H1 (cell line): ENCODE measurements at regions not wholly inside any gene's neighbourhood (a gene's known extent, or its start where the extent isn't known, plus 50 kb on each side); places are given as distances from the start of the nearest gene placed in this dataset.

Experiments used
- CTCF ChIA-PET: fragments of 300-600 bp; sonication (Branson Sonifier 250); formaldehyde crosslinking; loops from one replicate; lab custom pipeline; 2021; ENCODE audit not compliant: partially characterized antibody; lab: Charles Lee
- POLR2A ChIA-PET: fragments of 300-600 bp; sonication (Branson Sonifier 250); formaldehyde crosslinking; loops from one replicate; lab custom pipeline; 2021; ENCODE audit warnings: inconsistent platforms; ENCODE audit not compliant: partially characterized antibody; lab: Charles Lee
- DNase-seq, 2 experiments: peaks; one replicate each; pipeline versions ENCODE4 v3.0.0 to v3.0.0-alpha.2; 2010 to 2022; ENCODE audit warnings: low spot score in 2 of 2, low read depth in 1 of 2, mixed read lengths in 1 of 2
- FAIRE-seq: peaks from 2 replicates; lab custom pipeline; 2011; peaks lifted over from hg19 to GRCh38; lab: Jason Lieb, UNC
- H2AFZ ChIP-seq: 2 replicates; pipeline ENCODE4 v1.8.1; 2012; ENCODE audit warnings: low read length, inconsistent platforms
- H2AK5ac ChIP-seq: 2 replicates; pipeline ENCODE4 v1.6.1; 2013; ENCODE audit warnings: low read depth, low read length
- H2BK120ac ChIP-seq: replicated peaks from 2 replicates; pipeline ENCODE3; 2013; ENCODE audit warnings: low read depth, low read length, inconsistent platforms
- H2BK12ac ChIP-seq: 2 replicates; pipeline ENCODE4 v1.6.1; 2013; ENCODE audit warnings: low read depth, low read length
- H2BK15ac ChIP-seq: 2 replicates; pipeline ENCODE4 v1.6.1; 2013; ENCODE audit warnings: low read length
- H2BK20ac ChIP-seq: 2 replicates; pipeline ENCODE4 v1.6.1; 2013; ENCODE audit warnings: low read length
- H2BK5ac ChIP-seq: 2 replicates; pipeline ENCODE4 v1.6.1; 2013; ENCODE audit warnings: low read depth, low read length
- H3K14ac ChIP-seq: 2 replicates; pipeline ENCODE4 v1.6.1; 2013; ENCODE audit warnings: inconsistent platforms; ENCODE audit not compliant: insufficient read length
- H3K18ac ChIP-seq: 2 replicates; pipeline ENCODE4 v1.6.1; 2013; ENCODE audit warnings: low read length; ENCODE audit errors: extremely low read depth
- H3K23ac ChIP-seq: 2 replicates; pipeline ENCODE4 v1.6.1; 2013; ENCODE audit warnings: inconsistent platforms; ENCODE audit not compliant: insufficient read length
- H3K23me2 ChIP-seq: 2 replicates; pipeline ENCODE4 v1.6.1; 2013; ENCODE audit warnings: low read depth, low read length
- H3K27ac ChIP-seq: 2 replicates; pipeline ENCODE4 v1.6.1; 2011; ENCODE audit warnings: low read depth, low read length, inconsistent platforms
- H3K27me3 ChIP-seq, 4 experiments: replicated peaks in 1 of 4; 1 replicate in 1 of 4; 2 replicates in 3 of 4; pipeline versions ENCODE4 v1.6.1 to v1.8.1; 2011 to 2013; ENCODE audit warnings: low read length in 3 of 4, mild to moderate bottlenecking in 3 of 4, inconsistent platforms in 2 of 4, mixed read lengths in 2 of 4, moderate library complexity in 1 of 4; ENCODE audit not compliant: control insufficient read depth in 3 of 4, insufficient read depth in 3 of 4; ENCODE audit errors: extremely low read depth in 1 of 4
- H3K36me3 ChIP-seq, 4 experiments: 2 replicates each; pipeline versions ENCODE4 v1.6.1 to v1.8.1; 2011 to 2013; ENCODE audit warnings: mild to moderate bottlenecking in 4 of 4, low read length in 3 of 4, moderate library complexity in 2 of 4, control low read depth in 1 of 4, inconsistent platforms in 1 of 4; ENCODE audit not compliant: insufficient read depth in 4 of 4, control insufficient read depth in 2 of 4
- H3K4ac ChIP-seq: replicated peaks from 2 replicates; pipeline ENCODE3; 2013; ENCODE audit warnings: low read length, low read depth, mixed read lengths, inconsistent platforms; ENCODE audit not compliant: insufficient read length
- H3K4me1 ChIP-seq, 4 experiments: replicated peaks in 1 of 4; 1 replicate in 1 of 4; 2 replicates in 3 of 4; pipeline versions ENCODE4 v1.6.1 to v1.8.1; 2011 to 2013; ENCODE audit warnings: low read length in 3 of 4, inconsistent platforms in 2 of 4, mixed read lengths in 1 of 4; ENCODE audit not compliant: insufficient read depth in 4 of 4, control insufficient read depth in 3 of 4
- H3K4me2 ChIP-seq, 2 experiments: 2 replicates each; pipeline versions ENCODE4 v1.6.1 to v1.8.1; 2011 to 2013; ENCODE audit warnings: low read depth in 2 of 2, low read length in 2 of 2, control low read depth in 1 of 2, inconsistent platforms in 1 of 2, mild to moderate bottlenecking in 1 of 2; ENCODE audit not compliant: insufficient read depth in 1 of 2
- H3K4me3 ChIP-seq, 4 experiments: fragments of 200-600, 300-600 bp in 1 of 4; sonication (generic), shearing (Covaris generic), sonication (Bioruptor Twin) in 1 of 4; 2 replicates each; pipeline versions ENCODE4 v1.5.1 to v1.8.1; 2011 to 2016; ENCODE audit warnings: low read length in 4 of 4, low read depth in 3 of 4, control low read depth in 2 of 4, inconsistent platforms in 2 of 4, mild to moderate bottlenecking in 2 of 4, mixed read lengths in 1 of 4, moderate library complexity in 1 of 4; ENCODE audit not compliant: insufficient read depth in 2 of 4; ENCODE audit errors: extremely low read depth in 1 of 4
- H3K56ac ChIP-seq: replicated peaks from 2 replicates; pipeline ENCODE3; 2013; ENCODE audit warnings: low read depth, mild to moderate bottlenecking, mixed read lengths, low read length, inconsistent platforms; ENCODE audit not compliant: insufficient read length
- H3K79me1 ChIP-seq: 2 replicates; pipeline ENCODE4 v1.6.1; 2013; ENCODE audit warnings: low read depth, low read length, control low read depth
- H3K79me2 ChIP-seq, 2 experiments: 2 replicates each; pipeline versions ENCODE4 v1.6.1 to v1.8.1; 2012 to 2013; ENCODE audit warnings: low read length in 2 of 2, mild to moderate bottlenecking in 2 of 2, inconsistent platforms in 1 of 2; ENCODE audit not compliant: insufficient read depth in 2 of 2, control insufficient read depth in 1 of 2
- H3K9ac ChIP-seq, 4 experiments: replicated peaks in 1 of 4; 1 replicate in 1 of 4; 2 replicates in 3 of 4; pipeline versions ENCODE4 v1.6.1 to v1.8.1; 2011 to 2013; ENCODE audit warnings: low read depth in 3 of 4, low read length in 3 of 4, control low read depth in 2 of 4, mild to moderate bottlenecking in 2 of 4, moderate library complexity in 2 of 4, inconsistent platforms in 1 of 4; ENCODE audit errors: extremely low read depth in 1 of 4
- H3K9me3 ChIP-seq, 2 experiments: 2 replicates each; pipeline versions ENCODE4 v1.6.1 to v1.8.1; 2012 to 2013; ENCODE audit warnings: mild to moderate bottlenecking in 2 of 2, moderate library complexity in 2 of 2, control low read depth in 1 of 2, inconsistent platforms in 1 of 2, low read depth in 1 of 2, low read length in 1 of 2, mixed read lengths in 1 of 2; ENCODE audit not compliant: insufficient read depth in 2 of 2
- H4K20me1 ChIP-seq, 2 experiments: replicated peaks in 1 of 2; 2 replicates each; pipeline versions ENCODE3 to v1.8.1; 2011 to 2013; ENCODE audit warnings: inconsistent platforms in 2 of 2, low read length in 2 of 2, mild to moderate bottlenecking in 1 of 2; ENCODE audit not compliant: insufficient read depth in 2 of 2, control insufficient read depth in 1 of 2
- H4K5ac ChIP-seq: 2 replicates; pipeline ENCODE4 v1.6.1; 2013; ENCODE audit warnings: low read length, low read depth, mixed read lengths, inconsistent platforms; ENCODE audit not compliant: insufficient read length
- H4K8ac ChIP-seq: 2 replicates; pipeline ENCODE4 v1.8.0; 2013; ENCODE audit warnings: mild to moderate bottlenecking, moderate library complexity, low read length, inconsistent platforms; ENCODE audit not compliant: insufficient read depth; ENCODE audit errors: extremely low read depth
- H4K91ac ChIP-seq: replicated peaks from 2 replicates; pipeline ENCODE3; 2013; ENCODE audit warnings: low read length, mixed read lengths, inconsistent platforms; ENCODE audit not compliant: insufficient read length
- ASH2L ChIP-seq: fragments of 200-600, 300-600 bp; sonication (generic); IDR thresholded peaks from one replicate; pipeline ENCODE4 v1.7.1; 2017; ENCODE audit warnings: low read length
- CTBP2 ChIP-seq: IDR thresholded peaks from 2 replicates; pipeline ENCODE4 v1.7.0; 2011; ENCODE audit warnings: borderline replicate concordance, mild to moderate bottlenecking, moderate library complexity, mixed read lengths, low read length; ENCODE audit not compliant: insufficient read depth, insufficient read length
- EP300 ChIP-seq, 2 experiments: IDR thresholded peaks; 1 replicate in 1 of 2; 2 replicates in 1 of 2; pipeline ENCODE4 v1.6.1; 2011 to 2012; ENCODE audit warnings: low read depth in 2 of 2, low read length in 2 of 2, mild to moderate bottlenecking in 2 of 2, borderline replicate concordance in 1 of 2, inconsistent platforms in 1 of 2, moderate library complexity in 1 of 2
- HDAC6 ChIP-seq: IDR thresholded peaks from one replicate; pipeline ENCODE4 v1.7.1; 2012; ENCODE audit warnings: low read depth, mild to moderate bottlenecking, inconsistent platforms, low read length, moderate library complexity
- KDM5A ChIP-seq: fragments of 200-600 bp; IDR thresholded peaks from 2 replicates; pipeline ENCODE4 v1.7.1; 2012; ENCODE audit warnings: mild to moderate bottlenecking, low read length, inconsistent platforms, mixed read lengths
- MAFK ChIP-seq: IDR thresholded peaks from 2 replicates; pipeline ENCODE4 v1.6.1; 2012; ENCODE audit warnings: low read depth, mild to moderate bottlenecking, improper control_type of control experiment, low read length
- RXRA ChIP-seq: IDR thresholded peaks from 2 replicates; pipeline ENCODE4 v1.6.1; 2011; ENCODE audit warnings: low read depth, mild to moderate bottlenecking, low read length, moderate library complexity; ENCODE audit not compliant: insufficient read depth
- SAP30 ChIP-seq: fragments of 300-600 bp; sonication (generic); IDR thresholded peaks from 2 replicates; pipeline ENCODE4 v1.7.1; 2012; ENCODE audit warnings: low read length, moderate library complexity, mild to moderate bottlenecking, inconsistent platforms; ENCODE audit not compliant: insufficient read depth, insufficient replicate concordance
- SIRT6 ChIP-seq: IDR thresholded peaks from one replicate; pipeline ENCODE4 v1.7.1; 2012; ENCODE audit warnings: low read length, inconsistent platforms
- SP4 ChIP-seq: IDR thresholded peaks from 2 replicates; pipeline ENCODE4 v1.6.1; 2012; ENCODE audit warnings: low read length, inconsistent platforms
- SUZ12 ChIP-seq: fragments of 200-600 bp; sonication (generic); IDR thresholded peaks from 2 replicates; pipeline ENCODE4 v1.6.1; 2012; ENCODE audit warnings: mild to moderate bottlenecking, inconsistent platforms, low read length, moderate library complexity, mixed read lengths
- TBP ChIP-seq: IDR thresholded peaks from 2 replicates; pipeline ENCODE4 v1.6.1; 2011; ENCODE audit warnings: low read depth, low read length, improper control_type of control experiment
- TCF12 ChIP-seq: IDR thresholded peaks from 2 replicates; pipeline ENCODE4 v1.6.1; 2011; ENCODE audit warnings: low read depth, mild to moderate bottlenecking, low read length
- YY1 ChIP-seq: IDR thresholded peaks from 2 replicates; pipeline ENCODE4 v1.6.1; 2011; ENCODE audit warnings: low read depth, mild to moderate bottlenecking, low read length
- WGBS, 2 experiments: shearing (Covaris generic) in 1 of 2; methylation state at CpG; one replicate each; pipeline versions ENCODE4 v1.1.6 to v1.1.7; 2013 to 2015; ENCODE audit warnings: low lambda C conversion rate in 2 of 2, mixed read lengths in 2 of 2, inconsistent platforms in 1 of 2, low coverage in 1 of 2, missing lambda C conversion rate in 1 of 2; ENCODE audit not compliant: insufficient replicate concordance in 2 of 2, insufficient coverage in 1 of 2, insufficient read length in 1 of 2; ENCODE audit errors: extremely low coverage in 1 of 2, missing lambda C conversion rate in 1 of 2; 5-methylcytosine and 5-hydroxymethylcytosine counted together
- TF ChIP-seq, protein P1 (sequence below): IDR thresholded peaks from 2 replicates; pipeline ENCODE4 v1.6.1; 2012; ENCODE audit warnings: inconsistent platforms

DNA sequence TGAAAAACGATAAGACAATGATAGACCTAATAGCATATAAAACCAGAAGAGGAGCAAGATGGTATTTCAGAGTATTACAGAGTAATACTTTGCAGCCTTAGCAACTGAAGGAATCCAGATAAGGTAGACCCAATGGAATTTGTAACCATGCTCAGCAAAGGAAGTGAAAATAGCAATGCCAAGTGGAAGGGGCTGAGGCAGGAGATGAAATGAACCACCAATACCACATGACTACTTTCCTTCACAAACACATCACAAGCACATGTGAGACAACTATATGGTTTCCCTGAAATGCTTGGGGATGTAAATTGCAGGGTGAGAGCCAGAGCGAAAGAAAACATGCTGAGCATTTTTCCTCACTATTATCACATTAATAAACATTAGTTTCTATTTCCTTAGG, 79.8 kb upstream of the MELK start:
- H2BK15ac ChIP-seq: no peak overlapping the region
- DNase-seq (no peak), FAIRE-seq (no peak)
- no peaks in the 10 kb centered on the region for H3K36me3 ChIP-seq
- no peak overlapping the region for H2BK12ac ChIP-seq
- POLR2A ChIA-PET: interaction anchor here (0.6 kb wide), 1 partner anchor 230 kb away, joined by 3 read pairs; no protein-coding TSS in a partner anchor
- no peak overlapping the region for H4K8ac ChIP-seq
- H2AK5ac ChIP-seq: no peak overlapping the region
- H3K27ac ChIP-seq: no peak overlapping the region
- H3K4me1 ChIP-seq: peaks cover 5 to 22% (median 13%) of the 10 kb centered on the region in 4 experiments
- WGBS, 2 experiments: 96% methylated on average over 2 of the region's 2 CpGs; no CpG with 5 or more reads in 1 of the 2 experiments
- H4K20me1 ChIP-seq: no peaks in the 10 kb centered on the region
- H3K4me3 ChIP-seq: no peak overlapping the region
- H3K27me3 ChIP-seq: no peaks in the 10 kb centered on the region
- H2BK5ac ChIP-seq: no peak overlapping the region
- no peak overlapping the region for H3K23ac ChIP-seq
- H3K18ac ChIP-seq: no peak overlapping the region
- no peak overlapping the region for H4K5ac ChIP-seq
- H2BK120ac ChIP-seq: no peak overlapping the region
- H3K4ac ChIP-seq: no peak overlapping the region
- H3K9me3 ChIP-seq: no peaks in the 10 kb centered on the region
- no peak overlapping the region for H4K91ac ChIP-seq
- no peaks in the 10 kb centered on the region for H3K79me2 ChIP-seq
- peaks cover 3% of the 10 kb centered on the region; the same call in 1 of the 2 replicates for H3K23me2 ChIP-seq
- H2BK20ac ChIP-seq: no peak overlapping the region
- no peak overlapping the region for H3K9ac ChIP-seq
- H2AFZ ChIP-seq: 0 out of 2 replicates have a peak overlapping the region, but pooled peaks have one; percentile 59
- H3K4me2 ChIP-seq: no peak overlapping the region
- H3K14ac ChIP-seq: no peak overlapping the region
- CTCF ChIA-PET: no interaction called here
- no peak overlapping the region for H3K56ac ChIP-seq
- H3K79me1 ChIP-seq: no peaks in the 10 kb centered on the region
- TF ChIP-seq TCF12: no peak
- no peak for TF ChIP-seq RXRA
- no peak for TF ChIP-seq EP300 (IDR thresholded peaks at IDR 0.05; ENCODE audit: borderline replicate concordance in 1 of 2, low read depth in 2 of 2, low read length in 2 of 2)
- no peak for TF ChIP-seq SAP30
- TF ChIP-seq TBP: no peak
- TF ChIP-seq, protein P1, sequence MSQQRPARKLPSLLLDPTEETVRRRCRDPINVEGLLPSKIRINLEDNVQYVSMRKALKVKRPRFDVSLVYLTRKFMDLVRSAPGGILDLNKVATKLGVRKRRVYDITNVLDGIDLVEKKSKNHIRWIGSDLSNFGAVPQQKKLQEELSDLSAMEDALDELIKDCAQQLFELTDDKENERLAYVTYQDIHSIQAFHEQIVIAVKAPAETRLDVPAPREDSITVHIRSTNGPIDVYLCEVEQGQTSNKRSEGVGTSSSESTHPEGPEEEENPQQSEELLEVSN: no peak
- no peak for TF ChIP-seq HDAC6
- no peak for TF ChIP-seq SUZ12
- no peak for TF ChIP-seq YY1
- no peak for TF ChIP-seq SP4
- no peak for TF ChIP-seq CTBP2
- no peak for TF ChIP-seq KDM5A
- no peak for TF ChIP-seq SIRT6
- TF ChIP-seq MAFK: no peak
- TF ChIP-seq ASH2L: no peak
